Fibroblast of lung (primary cell): ENCODE measurements at regions not wholly inside any gene's neighbourhood (a gene's known extent, or its start where the extent isn't known, plus 50 kb on each side); places are given as distances from the start of the nearest gene placed in this dataset.

Source experiments
- EZH2 ChIP-seq: IDR thresholded peaks from 2 replicates; pipeline ENCODE4 v1.5.1; 2012; ENCODE audit warnings: low read length, control low read depth, mild to moderate bottlenecking; ENCODE audit errors: missing control alignments
- TF ChIP-seq, protein P1 (sequence below), 2 donors: IDR thresholded peaks in 1 of 2; conservative IDR thresholded peaks in 1 of 2; 1 replicate in 1 of 2; 2 replicates in 1 of 2; pipeline ENCODE4 v1.5.1; 2011 to 2012; ENCODE audit warnings: low read length in 2 of 2, control low read depth in 1 of 2, inconsistent platforms in 1 of 2, low read depth in 1 of 2, mild to moderate bottlenecking in 1 of 2

DNA sequence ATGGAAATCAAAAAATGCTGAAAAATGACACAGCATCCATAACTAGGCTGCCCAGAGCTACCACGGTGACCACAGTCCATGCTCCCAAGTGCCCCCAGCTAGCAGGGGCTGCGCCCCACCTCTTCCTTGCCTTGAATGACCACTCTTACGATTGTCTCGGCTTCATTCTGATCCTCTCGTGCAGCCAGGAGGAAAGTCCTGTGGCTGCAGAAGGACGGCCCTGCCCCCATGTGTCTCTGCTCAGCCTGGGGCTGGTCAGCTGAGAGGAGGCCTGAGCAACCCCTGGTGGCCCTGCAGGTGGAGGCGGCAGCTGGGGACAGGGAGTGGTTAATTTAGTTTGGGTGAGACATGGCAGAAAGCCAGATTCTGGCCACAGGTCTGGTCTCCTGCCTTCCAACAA is 54.3 kb downstream of the KCNF1 start:
- TF ChIP-seq, protein P1, sequence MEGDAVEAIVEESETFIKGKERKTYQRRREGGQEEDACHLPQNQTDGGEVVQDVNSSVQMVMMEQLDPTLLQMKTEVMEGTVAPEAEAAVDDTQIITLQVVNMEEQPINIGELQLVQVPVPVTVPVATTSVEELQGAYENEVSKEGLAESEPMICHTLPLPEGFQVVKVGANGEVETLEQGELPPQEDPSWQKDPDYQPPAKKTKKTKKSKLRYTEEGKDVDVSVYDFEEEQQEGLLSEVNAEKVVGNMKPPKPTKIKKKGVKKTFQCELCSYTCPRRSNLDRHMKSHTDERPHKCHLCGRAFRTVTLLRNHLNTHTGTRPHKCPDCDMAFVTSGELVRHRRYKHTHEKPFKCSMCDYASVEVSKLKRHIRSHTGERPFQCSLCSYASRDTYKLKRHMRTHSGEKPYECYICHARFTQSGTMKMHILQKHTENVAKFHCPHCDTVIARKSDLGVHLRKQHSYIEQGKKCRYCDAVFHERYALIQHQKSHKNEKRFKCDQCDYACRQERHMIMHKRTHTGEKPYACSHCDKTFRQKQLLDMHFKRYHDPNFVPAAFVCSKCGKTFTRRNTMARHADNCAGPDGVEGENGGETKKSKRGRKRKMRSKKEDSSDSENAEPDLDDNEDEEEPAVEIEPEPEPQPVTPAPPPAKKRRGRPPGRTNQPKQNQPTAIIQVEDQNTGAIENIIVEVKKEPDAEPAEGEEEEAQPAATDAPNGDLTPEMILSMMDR (conservative IDR thresholded peaks at IDR 0.05 in 1 of 2, IDR thresholded peaks at IDR 0.05 in 1 of 2; ENCODE audit: low read depth in 1 of 2, low read length in 2 of 2): no peak
- no peak for TF ChIP-seq EZH2
